ENCODE measurements at regions not wholly inside any gene's neighbourhood (a gene's known extent, or its start where the extent isn't known, plus 50 kb on each side); places are given as distances from the start of the nearest gene placed in this dataset.

DNA sequence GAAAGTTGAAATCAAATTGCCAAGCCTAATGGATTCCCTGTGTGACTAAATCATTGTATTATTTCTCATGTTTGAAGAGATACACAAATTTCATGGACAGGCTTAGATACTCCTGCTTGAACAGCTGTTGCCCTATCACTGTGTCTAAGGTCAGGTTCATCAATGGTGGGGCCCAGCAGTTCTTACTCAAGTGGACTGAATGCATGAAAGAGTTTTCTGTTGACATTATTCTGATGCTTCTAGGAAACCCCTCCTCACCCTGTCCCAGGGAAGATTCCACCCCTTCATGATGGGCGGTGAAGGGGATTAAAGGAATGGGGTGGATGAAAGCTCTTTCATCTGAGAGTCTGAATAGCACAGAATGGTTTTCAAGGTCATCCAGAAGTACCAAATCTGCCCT, 148.8 kb downstream of the INO80D start:
- Histone ChIP-seq H3K4me2 (no peak overlapping the region), H3K79me2 (ENCODE audit: insufficient read depth, low read depth) (no peaks in the 10 kb centered on the region), H3K4me1 (ENCODE audit: low read depth, poor library complexity, severe bottlenecking) (no peaks in the 10 kb centered on the region), H3K4me3 (IDR thresholded peaks at IDR 0.05; ENCODE audit: insufficient read depth, low read depth, low read length) (no peak overlapping the region), H3K27me3 (ENCODE audit: insufficient read depth, low read depth) (no peaks in the 10 kb centered on the region), H2AFZ (ENCODE audit: low read depth) (no peak overlapping the region), H3K9ac (no peak overlapping the region), H4K20me1 (ENCODE audit: insufficient read depth) (no peaks in the 10 kb centered on the region), H3K36me3 (ENCODE audit: insufficient read depth) (no peaks in the 10 kb centered on the region), H3K27ac (no peak overlapping the region)
- TF ChIP-seq, protein P1, sequence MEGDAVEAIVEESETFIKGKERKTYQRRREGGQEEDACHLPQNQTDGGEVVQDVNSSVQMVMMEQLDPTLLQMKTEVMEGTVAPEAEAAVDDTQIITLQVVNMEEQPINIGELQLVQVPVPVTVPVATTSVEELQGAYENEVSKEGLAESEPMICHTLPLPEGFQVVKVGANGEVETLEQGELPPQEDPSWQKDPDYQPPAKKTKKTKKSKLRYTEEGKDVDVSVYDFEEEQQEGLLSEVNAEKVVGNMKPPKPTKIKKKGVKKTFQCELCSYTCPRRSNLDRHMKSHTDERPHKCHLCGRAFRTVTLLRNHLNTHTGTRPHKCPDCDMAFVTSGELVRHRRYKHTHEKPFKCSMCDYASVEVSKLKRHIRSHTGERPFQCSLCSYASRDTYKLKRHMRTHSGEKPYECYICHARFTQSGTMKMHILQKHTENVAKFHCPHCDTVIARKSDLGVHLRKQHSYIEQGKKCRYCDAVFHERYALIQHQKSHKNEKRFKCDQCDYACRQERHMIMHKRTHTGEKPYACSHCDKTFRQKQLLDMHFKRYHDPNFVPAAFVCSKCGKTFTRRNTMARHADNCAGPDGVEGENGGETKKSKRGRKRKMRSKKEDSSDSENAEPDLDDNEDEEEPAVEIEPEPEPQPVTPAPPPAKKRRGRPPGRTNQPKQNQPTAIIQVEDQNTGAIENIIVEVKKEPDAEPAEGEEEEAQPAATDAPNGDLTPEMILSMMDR (conservative IDR thresholded peaks at IDR 0.05; ENCODE audit: low read depth, low read length) = no peak

DNA sequence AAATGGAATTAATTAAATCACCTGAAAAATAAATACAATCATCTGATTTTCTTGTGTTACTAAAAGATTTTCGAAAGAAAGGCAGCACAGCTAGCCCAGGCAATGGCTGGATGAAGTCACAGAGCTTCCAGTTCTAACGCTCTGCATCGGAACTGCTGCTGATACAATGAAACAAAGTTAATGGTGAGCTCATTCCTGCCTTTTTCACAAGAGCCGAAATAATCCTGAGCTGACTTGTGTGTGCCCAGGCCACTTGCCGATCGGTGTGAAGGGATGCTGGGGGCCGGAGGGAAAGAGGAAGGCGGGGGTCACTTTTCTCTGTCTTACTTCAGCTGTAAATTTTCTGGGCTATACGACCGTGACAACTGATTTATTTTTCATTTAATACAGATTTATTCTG, 149.5 kb downstream of the INO80D start:
- no peak overlapping the region for H3K4me3 ChIP-seq (IDR thresholded peaks at IDR 0.05; ENCODE audit: insufficient read depth, low read depth, low read length)

GRCh38 chr2:205934443-205934842, 151.5 kb downstream of the INO80D start:
- H3K4me1 ChIP-seq (ENCODE audit: low read depth, poor library complexity, severe bottlenecking) = no peaks in the 10 kb centered on the region
- no peak overlapping the region for H3K27ac ChIP-seq
- H3K4me2 ChIP-seq = no peak overlapping the region
- TF ChIP-seq, protein P1 (conservative IDR thresholded peaks at IDR 0.05; ENCODE audit: low read depth, low read length) = no peak
- no peak overlapping the region for H3K4me3 ChIP-seq (IDR thresholded peaks at IDR 0.05; ENCODE audit: insufficient read depth, low read depth, low read length)
- no peaks in the 10 kb centered on the region for H3K36me3 ChIP-seq (ENCODE audit: insufficient read depth)
- no peaks in the 10 kb centered on the region for H3K79me2 ChIP-seq (ENCODE audit: insufficient read depth, low read depth)
- no peaks in the 10 kb centered on the region for H3K27me3 ChIP-seq (ENCODE audit: insufficient read depth, low read depth)
- no peaks in the 10 kb centered on the region for H4K20me1 ChIP-seq (ENCODE audit: insufficient read depth)
- no peak overlapping the region for H2AFZ ChIP-seq (ENCODE audit: low read depth)
- no peak overlapping the region for H3K9ac ChIP-seq

More for the DNA sequence above, 149.5 kb downstream of the INO80D start:
- no peak overlapping the region for H3K27ac ChIP-seq
- no peak overlapping the region for H2AFZ ChIP-seq (ENCODE audit: low read depth)
- no peaks in the 10 kb centered on the region for H3K36me3 ChIP-seq (ENCODE audit: insufficient read depth)
- H3K79me2 ChIP-seq (ENCODE audit: insufficient read depth, low read depth) = no peaks in the 10 kb centered on the region
- H3K4me1 ChIP-seq (ENCODE audit: low read depth, poor library complexity, severe bottlenecking) = no peaks in the 10 kb centered on the region
- no peak overlapping the region for H3K4me2 ChIP-seq
- TF ChIP-seq, protein P1 (conservative IDR thresholded peaks at IDR 0.05; ENCODE audit: low read depth, low read length) = no peak
- H4K20me1 ChIP-seq (ENCODE audit: insufficient read depth) = no peaks in the 10 kb centered on the region
- H3K9ac ChIP-seq = no peak overlapping the region
- H3K27me3 ChIP-seq (ENCODE audit: insufficient read depth, low read depth) = no peaks in the 10 kb centered on the region

DNA sequence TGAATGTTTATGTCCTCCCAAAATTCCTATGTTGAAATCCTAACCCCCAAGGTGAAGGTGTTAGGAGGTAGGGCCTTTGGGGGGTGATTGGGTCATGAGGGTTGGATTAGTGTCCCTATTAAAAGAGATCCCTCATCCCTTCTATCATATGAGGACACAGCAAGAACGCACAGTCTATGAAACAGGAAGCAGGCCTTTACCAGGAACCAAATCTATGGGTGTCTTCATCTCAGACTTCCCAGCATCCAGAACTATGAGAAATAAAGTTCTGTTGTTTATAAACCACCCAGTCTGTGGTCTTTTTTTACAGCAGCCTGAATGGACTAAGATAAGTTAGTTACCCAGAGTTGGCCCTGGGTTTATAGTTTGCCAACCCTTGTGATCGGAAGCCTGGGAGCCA, 153.1 kb downstream of the INO80D start:
- H3K4me3 ChIP-seq (IDR thresholded peaks at IDR 0.05; ENCODE audit: insufficient read depth, low read depth, low read length) = no peak overlapping the region
- TF ChIP-seq, protein P1 (conservative IDR thresholded peaks at IDR 0.05; ENCODE audit: low read depth, low read length) = no peak
- H3K4me2 ChIP-seq = no peak overlapping the region

More for the DNA sequence above, 153.1 kb downstream of the INO80D start:
- H4K20me1 ChIP-seq (ENCODE audit: insufficient read depth) = no peaks in the 10 kb centered on the region
- no peak overlapping the region for H2AFZ ChIP-seq (ENCODE audit: low read depth)
- H3K4me1 ChIP-seq (ENCODE audit: low read depth, poor library complexity, severe bottlenecking) = no peaks in the 10 kb centered on the region
- no peak overlapping the region for H3K27ac ChIP-seq
- no peaks in the 10 kb centered on the region for H3K36me3 ChIP-seq (ENCODE audit: insufficient read depth)
- no peak overlapping the region for H3K9ac ChIP-seq
- H3K79me2 ChIP-seq (ENCODE audit: insufficient read depth, low read depth) = no peaks in the 10 kb centered on the region
- no peaks in the 10 kb centered on the region for H3K27me3 ChIP-seq (ENCODE audit: insufficient read depth, low read depth)

Data from KMS-11 (cell line).